Islet of Langerhans (tissue), 1 donor: ENCODE measurements at regions not wholly inside any gene's neighbourhood (a gene's known extent, or its start where the extent isn't known, plus 50 kb on each side); places are given as distances from the start of the nearest gene placed in this dataset.
"Not testable (repeated sequence)": the region's sequence is repeated elsewhere in the genome, so short reads cannot be mapped to it uniquely, and the experiment has no call there.

Source experiments
- FAIRE-seq: peaks from one replicate; lab custom pipeline; 2011; peaks lifted over from hg19 to GRCh38; lab: Jason Lieb, UNC

DNA sequence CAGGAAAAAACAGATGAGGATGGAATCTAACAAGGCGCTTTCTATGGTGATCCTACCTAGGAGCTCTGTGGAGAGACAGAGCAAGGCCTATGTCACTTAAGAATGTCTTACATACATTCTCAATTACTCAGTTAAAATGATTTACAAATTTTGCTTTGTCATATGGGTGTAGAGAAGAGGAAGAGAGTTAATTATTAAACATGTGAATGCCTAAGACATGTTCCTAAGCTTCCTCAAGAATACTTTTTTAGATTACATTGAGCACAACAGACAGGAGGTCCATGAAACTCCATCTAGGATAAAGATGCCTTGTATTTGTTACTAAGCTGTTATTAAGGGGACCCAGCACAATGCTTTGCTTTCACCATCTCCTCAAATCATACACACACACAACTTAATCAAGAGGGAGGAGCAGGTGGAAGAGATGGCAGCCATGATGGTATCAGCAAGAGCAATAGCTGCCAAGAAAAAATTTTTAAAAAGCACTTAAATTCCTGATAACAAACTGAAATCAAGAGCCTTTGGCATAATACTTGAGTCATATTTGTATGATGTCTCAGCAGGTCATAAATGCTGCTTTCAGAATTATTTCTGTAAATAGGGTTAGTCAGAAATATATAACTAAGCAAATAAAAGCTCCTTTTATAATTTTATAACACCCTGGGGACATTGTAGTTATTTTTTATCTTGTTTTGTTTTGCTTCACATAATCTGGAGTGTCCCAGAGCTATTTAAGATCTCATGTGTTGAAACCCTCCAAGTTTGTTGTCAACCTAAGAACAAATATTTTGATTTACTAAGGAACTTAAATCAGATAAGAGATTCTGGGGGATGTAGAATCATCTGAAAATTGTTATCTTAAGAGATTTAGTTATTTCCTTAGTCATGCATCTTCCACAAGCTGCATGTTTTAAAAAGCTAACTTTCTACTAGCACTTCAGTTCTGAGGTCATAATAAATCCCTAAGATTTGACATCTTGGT lies 70.0 kb upstream of the CD2AP start:
- peak; percentile 65 for FAIRE-seq

GRCh38 chr6:47413752-47414422 lies 63.7 kb upstream of the CD2AP start:
- peak; percentile 92 for FAIRE-seq

- FAIRE-seq, result no peak
These were observed 63.0 kb upstream of the CD2AP start for GRCh38 chr6:47414423-47415167.

- FAIRE-seq, result no peak
These were observed 60.9 kb upstream of the CD2AP start for GRCh38 chr6:47416396-47417345.

- FAIRE-seq, result peak; percentile 100
These were observed 58.0 kb upstream of the CD2AP start for GRCh38 chr6:47419621-47420020.

- FAIRE-seq, result no peak
These were observed 56.9 kb upstream of the CD2AP start for GRCh38 chr6:47420394-47421371.

GRCh38 chr6:47423079-47423478 lies 54.5 kb upstream of the CD2AP start:
- no peak for FAIRE-seq

DNA sequence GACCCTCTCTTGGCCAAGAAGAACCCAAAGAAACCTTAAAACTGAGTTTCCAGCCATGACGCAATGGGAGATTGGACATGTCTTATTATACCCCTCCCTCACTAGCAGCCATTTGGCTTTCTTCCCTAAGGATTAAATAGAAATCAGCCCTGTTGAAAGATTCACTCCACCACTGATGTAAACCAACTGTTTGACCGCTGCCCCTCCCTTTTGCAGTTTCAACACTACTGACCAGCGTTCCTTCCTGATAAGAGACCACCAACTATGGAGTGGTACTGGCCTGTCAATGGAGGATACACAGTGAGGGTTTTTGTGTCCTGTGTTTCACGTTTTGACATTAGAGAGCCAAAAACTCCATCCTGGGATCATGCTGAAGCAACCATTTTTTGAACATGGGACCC lies 53.2 kb upstream of the CD2AP start:
- no peak for FAIRE-seq

GRCh38 chr6:47425724-47426123 lies 51.9 kb upstream of the CD2AP start:
- FAIRE-seq, result not testable (repeated sequence)

GRCh38 chr6:47426524-47427302 lies 50.9 kb upstream of the CD2AP start:
- FAIRE-seq, result no peak

- no peak for FAIRE-seq
These were observed 49.9 kb upstream of the CD2AP start for GRCh38 chr6:47427680-47428079.
